Astrocyte of the hippocampus (primary cell): ENCODE measurements at regions not wholly inside any gene's neighbourhood (a gene's known extent, or its start where the extent isn't known, plus 50 kb on each side); places are given as distances from the start of the nearest gene placed in this dataset.
A peak's percentile ranks its signal among the peaks of the same experiment; 100 is the strongest.
"Not testable (repeated sequence)": the region's sequence is repeated elsewhere in the genome, so short reads cannot be mapped to it uniquely, and the experiment has no call there.

Experiments used
- DNase-seq: peaks from one replicate; pipeline ENCODE4 v3.0.0; 2011; ENCODE audit warnings: low read depth, low spot score

DNA sequence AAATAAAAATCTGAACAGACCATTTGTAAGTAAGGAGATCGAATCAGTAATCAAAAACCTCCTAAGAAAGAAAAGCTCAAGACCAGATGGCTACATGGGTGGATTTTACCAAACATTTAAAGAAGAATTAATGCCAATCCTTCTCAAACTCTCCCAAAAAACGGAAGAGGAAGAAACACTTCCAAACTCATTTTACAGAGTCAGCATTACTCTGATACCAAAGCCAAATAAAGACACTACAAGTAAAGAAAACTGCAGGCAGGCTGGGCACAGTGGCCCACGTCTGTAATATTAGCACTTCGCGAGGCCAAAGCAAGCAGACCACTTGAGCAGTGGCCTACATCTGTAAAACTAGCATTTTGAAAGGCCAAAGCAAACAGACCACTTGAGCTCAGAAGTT is 159.8 kb downstream of the DPY19L2 start:
- DNase-seq: no peak

DNA sequence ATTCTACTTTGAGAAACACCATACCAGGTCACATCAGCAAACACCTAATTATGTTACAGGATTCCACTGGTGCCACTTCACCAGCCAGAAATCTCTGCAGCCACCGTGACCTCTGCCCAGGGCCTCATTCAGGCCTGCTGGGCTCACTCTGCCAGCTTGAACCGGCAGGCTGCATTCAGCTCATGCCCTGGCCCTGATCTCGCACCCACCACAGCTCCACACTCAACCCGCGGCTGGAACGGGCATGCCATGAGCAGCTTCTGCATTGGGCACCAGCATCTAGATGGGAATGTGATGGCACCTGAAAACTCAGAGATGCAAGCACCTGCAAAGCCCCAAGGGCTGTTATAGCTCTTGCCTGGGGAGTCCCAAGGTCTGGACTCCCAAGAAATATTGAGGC is 168.7 kb downstream of the DPY19L2 start:
- DNase-seq: no peak

DNA sequence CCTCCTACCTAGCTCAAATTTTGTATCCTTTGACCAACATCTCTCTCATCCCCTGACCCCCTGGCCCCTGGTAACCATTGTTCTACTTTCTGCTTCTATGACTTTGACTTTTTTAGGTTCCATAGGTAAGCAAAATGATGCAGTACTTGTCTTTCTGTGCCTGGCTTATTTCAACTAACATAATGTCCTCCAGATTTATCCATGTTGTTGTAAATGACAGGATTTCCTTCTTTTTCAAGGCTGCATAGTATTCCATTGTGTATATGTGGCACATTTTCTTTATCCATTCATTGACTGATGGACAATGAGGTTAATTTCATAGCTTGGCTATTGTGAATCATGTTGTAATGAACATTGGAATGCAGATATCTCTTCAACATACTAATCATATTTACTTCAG is 170.1 kb downstream of the DPY19L2 start:
- no peak for DNase-seq

DNA sequence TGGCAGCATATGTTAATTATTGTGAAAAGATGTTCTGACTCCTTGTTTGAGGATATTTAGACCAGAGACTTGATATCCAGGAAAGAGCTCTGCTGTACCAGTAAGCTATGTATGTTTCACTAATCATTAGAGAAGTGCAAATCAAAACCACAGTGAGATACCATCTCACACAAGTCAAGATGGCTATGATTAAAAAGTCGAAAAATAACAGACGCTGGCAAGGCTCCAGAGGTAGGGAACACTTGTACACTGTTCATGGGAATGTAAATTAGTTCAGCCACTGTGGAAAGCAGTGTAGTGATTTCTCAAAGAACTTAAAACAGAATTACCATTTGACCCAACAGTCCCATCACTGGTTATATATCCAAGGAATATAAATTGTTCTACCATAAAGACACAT is 171.6 kb downstream of the DPY19L2 start:
- no peak for DNase-seq

DNA sequence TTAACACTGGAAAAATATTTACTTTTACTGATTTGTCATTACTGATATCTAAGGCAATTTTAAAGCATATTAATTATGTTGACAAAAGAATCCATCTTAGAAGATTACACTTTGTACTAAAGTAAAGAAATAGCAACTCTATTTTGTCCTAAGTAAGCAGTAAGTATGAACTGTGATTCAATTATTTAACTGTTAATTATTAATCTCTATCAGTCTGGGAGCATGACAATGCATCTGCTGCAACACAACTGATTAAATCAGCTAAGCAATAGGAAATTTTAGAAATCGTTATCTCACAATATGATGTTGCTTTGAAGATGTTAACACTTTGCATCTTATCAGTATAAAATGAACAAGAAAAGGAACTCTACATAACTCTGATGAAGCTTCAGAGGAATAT is 172.3 kb downstream of the DPY19L2 start:
- DNase-seq: no peak

DNA sequence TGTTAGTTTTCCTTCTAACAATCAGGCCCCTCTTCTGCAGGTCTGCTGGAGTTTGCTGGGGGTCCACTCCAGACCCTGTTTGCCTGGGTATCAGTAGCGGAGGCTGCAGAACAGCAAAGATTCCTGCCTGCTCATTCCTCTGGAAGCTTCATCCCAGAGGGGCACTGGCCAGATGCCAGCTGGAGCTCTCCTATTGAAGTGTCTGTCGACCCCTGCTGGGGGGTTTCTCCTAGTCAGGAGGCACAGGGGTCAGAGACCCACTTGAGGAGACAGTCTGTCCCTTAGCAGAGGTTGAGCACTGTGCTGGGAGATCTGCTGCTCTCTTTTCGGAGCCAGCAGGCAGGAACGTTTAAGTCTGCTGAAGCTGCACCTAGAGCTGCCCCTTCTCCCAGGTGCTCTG is 174.9 kb downstream of the DPY19L2 start:
- DNase-seq: not testable (repeated sequence)

DNA sequence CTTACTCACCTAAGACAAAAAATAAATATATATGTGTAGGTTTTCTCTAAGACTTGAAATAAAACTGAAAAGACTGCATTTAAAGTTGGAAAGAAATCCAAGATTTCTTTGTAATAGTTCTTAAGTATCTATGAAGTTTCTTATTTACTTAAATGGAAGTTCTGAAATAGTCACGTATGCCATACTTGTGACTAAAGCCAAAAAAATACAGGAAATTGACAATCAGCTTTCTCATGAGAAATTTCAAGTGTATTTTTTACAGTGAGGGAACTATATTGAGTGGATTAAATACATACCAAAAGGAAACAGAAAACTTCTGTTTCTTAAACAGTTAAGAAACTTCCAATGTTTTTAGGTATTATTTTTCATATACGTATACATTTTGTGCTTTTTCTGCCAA is 188.1 kb downstream of the DPY19L2 start:
- DNase-seq: no peak

DNA sequence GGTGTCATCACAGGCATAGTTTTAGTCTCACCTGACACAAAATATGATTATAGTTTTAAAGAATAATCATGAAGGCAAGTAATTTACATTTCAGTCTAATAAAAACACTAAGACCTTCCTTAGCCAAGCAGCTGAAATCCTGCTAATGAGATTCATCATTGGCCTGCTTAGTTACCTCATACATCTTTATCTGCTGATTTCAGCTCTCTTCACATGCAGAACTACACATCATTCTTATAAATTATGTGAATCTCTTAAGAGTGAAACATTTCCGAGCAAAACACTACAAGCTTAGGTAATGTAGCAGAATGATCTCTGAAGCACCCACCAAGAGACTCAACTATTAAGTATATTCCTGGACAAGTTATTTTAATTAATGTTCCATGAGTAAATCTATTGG is 198.1 kb downstream of the DPY19L2 start:
- no peak for DNase-seq

DNA sequence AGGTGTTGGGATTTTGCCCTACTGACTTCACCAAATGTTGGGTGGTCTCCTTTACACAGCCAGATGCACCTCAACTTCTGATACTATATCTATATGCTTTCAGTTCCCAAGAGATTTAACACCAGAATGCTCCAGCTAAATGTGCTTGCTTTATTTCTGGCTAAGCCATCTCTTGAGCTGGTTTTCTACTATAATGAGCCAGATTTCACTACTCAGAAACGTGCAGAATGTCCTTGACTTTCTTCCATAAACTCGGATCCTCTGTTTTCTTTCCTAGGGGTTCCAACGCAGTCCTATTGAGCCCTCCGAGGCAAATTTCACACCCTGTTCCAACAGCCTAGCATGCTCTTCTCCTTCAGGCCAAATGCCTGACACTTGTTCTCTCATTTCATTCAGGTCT is 200.3 kb downstream of the DPY19L2 start:
- DNase-seq: no peak

DNA sequence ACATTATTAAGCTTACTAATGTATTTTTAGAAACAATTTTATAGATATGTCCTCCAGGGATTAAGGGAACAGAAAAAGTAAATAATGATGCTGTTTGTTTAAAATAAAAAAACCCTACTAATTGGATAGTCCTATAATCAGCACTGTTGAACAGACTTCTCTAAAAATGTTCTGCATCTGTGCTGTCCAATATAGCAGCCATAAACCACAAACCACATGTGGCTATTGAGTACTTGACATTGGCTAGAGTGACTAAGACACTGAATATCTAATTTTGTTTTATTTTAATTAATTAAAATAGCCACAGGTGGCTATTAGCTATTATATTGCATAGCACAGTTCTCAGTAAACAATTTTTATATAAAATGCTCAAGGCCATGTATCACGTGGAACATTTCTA is 210.4 kb downstream of the DPY19L2 start:
- DNase-seq: no peak

DNA sequence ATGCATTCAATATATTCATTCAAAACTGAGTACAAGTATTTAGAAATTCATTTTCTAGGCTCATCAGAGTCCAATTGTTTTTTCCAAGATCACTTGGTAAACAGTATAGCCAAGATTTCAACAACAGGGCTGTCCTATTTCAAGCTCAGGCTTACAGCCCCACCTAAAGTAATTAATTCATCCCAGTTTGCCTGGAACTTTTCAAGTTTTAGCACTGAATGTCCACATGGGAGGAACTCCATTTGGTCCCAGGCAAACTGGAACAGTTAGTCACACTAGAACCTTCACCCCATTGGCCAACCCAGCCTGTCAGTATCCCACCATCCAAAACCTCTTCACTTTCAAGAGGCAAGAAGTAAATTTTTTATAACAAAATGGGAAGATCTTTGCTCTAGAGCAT is 210.9 kb downstream of the DPY19L2 start:
- DNase-seq: no peak

DNA sequence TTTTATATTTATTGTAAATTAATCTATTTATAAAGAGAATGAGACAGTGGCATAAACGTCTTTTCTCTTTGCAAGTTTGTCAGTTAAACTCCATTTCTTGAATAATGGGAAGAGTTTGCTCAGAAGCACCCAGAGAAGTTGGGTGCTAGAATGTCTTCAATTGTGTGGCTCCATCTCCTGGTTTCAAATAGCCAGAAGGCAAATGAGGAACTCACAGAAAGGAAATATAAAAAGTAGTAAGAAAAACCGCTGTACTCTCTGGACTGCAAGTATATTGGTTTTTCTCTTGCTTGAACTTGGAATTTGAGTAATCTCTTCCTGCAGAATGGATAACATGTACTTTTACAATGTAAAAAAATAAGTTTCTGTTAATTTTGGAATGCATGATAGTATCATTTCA is 217.5 kb downstream of the DPY19L2 start:
- DNase-seq: no peak

DNA sequence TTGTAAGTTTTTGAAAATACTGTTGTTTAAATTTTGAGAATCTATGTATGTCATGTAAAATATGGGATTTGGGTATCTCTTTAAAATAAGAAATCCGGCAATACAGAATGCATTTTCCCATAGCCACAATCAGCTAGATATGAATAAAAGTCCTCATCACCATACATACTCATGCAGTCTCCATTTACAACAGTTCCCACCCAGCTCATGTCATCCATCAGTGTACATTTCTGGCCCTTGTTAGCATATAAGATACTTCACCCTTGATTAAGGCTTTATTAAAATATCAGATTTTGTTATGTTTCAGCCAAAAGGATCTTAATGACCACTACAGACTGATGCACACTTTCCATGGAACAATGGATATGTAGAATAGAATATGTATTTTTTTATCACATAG is 218.0 kb downstream of the DPY19L2 start:
- DNase-seq: no peak

DNA sequence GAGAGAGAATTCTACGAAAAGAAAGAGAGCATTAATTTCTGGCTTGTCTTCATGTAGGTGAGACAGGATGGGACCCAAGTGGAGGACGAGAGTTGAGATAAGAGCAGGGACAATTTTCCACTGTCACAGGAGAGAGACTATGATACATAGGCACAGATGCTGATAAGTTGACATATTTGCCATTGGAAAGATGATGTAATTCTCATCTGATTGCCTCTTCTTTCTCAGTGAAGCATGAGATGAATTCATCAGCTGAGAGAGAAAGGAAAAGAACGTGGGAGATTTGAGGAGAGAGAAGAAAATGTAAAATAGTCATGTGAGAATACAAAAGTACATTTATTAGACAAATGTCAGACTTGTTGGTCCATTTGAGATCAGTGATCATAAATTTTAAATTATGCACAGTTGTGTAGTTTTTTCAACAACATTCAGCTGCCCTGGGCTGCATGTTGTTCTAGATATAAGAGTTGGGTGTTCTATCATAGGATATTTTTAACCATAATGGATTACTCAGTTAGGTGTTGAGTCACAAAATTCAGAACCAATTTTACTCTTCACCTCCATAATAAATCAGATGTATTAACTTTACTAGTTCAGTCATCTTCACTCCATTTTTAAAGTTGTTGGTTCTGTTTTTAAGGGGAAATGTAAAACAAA is 222.9 kb downstream of the DPY19L2 start:
- DNase-seq: no peak

DNA sequence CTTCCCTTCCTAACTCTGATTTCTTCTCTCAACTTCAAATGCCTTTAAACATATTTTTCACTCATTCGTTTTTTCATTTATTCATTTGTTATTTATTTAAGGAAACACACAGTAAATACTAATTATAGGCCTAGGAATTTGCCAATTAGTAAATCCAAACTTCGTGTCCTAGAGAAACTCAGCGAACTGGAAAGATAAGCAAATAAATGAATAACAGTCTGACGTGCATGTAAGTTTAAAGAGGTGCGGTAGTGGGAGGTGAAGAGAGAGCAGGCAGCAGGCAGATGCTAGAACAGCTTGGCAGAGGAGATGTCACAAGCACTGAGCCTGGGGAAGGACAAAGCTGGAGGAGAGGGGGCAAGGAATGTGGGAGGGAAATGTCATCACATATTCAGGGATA is 228.2 kb downstream of the DPY19L2 start:
- peak; percentile 21 for DNase-seq

DNA sequence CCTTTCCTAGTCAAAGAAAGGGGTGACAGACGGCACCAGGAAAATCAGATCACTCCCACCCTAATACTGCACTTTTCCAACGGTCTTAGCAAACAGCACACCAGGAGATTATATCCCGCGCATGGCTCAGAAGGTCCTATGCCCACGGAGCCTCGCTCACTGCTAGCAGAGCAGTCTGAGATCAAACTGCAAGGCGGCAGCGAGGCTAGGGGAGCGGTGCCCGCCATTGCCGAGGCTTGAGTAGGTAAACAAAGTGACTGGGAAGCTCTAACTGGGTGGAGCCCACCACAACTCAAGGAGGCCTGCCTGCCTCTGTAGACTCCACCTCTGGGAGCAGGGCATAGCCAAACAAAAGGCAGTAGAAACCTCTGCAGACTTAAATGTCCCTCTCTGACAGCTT is 233.9 kb downstream of the DPY19L2 start:
- not testable (repeated sequence) for DNase-seq

DNA sequence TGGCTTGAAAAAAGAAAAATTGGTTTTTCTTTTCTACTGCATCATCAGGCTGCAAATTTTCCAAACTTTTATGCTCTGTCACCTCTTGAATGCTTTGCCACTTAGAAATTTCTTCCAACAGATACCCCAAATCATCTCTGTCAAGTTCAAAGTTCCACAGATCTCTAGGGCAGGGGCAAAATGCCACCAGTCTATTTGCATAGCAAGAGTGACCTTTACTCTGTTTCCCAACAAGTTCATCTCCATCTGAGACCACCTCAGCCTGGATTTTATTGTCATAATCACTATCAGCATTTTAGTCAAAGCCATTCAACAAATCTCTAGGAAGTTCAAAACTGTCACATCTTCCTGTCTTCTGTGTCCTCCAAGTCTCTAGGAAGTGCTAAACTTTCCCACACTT is 240.3 kb downstream of the DPY19L2 start:
- not testable (repeated sequence) for DNase-seq

DNA sequence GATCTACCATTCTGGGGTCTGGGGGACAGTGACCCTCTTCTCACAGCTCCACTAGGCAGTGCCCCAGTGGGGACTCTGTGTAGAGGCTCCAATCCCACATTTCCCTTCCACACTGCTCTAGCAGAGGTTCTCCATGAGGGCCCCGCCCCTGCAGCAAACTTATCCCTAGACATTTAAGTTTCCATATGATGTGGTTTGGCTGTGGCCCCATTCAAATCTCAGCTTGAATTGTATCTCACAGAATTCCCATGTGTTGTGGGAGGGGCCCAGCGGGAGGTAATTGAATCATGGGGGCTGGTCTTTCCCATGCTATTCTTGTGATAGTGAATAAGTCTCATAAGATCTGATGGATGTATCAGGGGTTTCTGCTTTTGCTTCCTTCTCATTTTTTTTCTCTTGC is 241.3 kb downstream of the DPY19L2 start:
- DNase-seq: not testable (repeated sequence)

DNA sequence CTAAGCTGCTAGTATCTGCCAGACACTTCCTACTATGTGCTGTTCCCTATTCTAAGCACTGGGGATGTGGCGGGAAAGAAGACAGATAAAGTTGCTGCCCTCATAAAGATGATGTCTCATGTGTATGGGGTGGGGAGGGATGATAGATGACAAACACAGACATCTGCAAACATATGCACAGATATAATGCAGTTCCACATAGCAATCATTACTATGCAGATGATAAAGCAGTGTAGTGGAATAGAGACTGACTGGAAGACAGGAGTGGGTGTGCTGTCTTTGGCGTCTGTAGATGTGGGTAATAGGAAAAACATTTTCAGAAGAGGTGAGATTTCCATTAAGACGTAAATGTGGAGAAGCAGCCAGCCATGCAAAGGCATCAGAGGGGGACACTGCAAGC is 243.6 kb downstream of the DPY19L2 start:
- no peak for DNase-seq

DNA sequence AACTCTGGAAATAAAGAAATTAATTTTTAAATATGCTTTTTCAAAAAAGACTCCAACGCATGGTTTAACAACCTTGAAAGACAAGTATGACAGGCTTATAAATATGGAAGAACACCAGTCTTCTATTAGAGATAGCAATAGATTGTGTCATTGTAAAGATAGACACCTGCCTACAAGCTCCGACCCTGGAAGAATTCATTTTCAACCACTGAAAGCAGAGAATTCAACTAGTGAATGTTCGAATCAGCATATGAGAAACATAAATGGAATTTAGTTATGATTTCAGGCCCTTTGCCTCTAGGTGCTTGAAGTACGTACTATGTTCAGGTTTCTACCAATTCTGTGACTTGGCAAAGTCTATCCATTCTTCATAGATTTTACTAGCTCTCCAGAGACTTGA is 244.5 kb downstream of the DPY19L2 start:
- DNase-seq: no peak

DNA sequence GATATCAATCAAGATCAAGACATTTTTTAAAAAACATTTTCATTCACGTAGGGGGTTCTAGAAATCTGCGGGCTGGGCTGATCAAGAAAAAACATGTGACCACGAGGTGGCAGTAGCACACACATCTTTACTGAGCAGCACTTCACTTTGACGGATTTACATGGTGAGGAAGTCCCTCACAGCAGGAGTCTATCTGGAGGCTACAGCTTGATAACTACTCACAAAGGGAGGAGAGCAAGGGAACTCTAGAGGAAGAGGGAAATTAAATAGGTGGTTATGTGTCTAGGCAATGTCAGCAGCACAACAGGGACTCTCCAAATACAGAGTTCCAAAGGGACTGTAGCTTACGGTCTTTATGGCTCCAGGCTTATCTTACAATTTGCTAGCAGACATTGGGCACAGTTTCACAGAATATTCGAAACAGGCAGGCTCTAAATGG is 248.1 kb downstream of the DPY19L2 start:
- peak; percentile 62 for DNase-seq

DNA sequence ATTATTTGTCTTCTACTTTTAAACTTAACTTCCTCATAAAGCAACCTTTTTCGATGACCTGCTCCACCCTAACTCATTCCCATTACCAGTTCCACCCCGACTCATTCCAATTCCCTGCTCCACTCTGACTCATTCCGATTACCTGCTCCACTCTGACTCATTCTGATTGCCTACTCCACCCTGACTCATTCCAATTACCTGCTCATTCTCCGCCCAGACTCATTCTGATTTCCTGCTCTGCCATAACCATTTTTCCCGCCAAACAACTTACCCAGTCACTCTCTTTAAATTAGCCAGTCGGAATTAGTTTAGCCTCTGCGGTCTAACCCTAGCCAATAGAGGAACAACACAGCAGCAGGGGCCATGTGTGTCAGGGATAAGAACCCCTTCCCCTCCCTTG is 249.1 kb downstream of the DPY19L2 start:
- DNase-seq: no peak

DNA sequence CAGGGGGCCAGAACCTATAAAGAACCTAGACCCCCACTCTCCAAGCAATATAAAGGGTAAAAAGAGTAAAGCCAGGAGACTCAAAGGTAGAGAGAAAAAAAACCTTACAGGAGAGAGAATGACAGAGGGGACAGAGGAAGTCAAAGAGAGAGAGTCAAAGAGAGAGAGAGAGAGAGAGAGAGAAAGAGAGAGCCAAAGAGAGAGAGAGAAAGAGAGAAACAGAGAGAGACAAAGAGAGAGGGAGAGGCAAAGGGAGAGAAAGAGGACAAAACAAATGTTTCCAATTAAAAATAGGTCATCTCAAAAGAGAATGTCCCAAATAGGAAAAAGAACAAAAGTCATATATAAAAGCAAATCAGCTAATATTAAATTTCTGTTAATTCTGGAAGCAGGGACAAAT is 251.5 kb downstream of the DPY19L2 start:
- DNase-seq: no peak

DNA sequence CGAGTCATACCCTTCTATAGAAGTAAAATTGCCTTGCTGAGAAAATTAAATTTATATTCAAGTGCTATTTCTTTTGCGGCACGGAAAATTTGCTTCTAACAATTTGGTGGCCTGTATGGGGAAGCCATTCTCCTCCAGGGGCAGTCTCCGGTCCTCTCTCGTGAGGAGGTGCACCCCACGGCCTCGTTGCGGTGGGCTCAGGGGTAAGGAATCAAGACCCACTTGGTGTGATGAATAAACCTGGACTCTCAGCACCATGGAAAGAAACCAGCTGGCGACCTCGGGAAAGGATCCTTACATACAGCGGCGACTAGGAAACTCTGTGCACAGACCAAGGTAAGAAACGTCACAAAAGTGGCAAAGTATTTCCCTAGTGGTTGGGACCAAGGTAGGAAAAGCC is 252.9 kb downstream of the DPY19L2 start:
- no peak for DNase-seq
